GM23338 (cell line): ENCODE measurements at regions not wholly inside any gene's neighbourhood (a gene's known extent, or its start where the extent isn't known, plus 50 kb on each side); places are given as distances from the start of the nearest gene placed in this dataset.

Experiments used
- ATAC-seq: fragments of 200-7000 bp; cut with Tn5 transposase; 3 replicates; pipeline ENCODE4 v1.9.1; 2020
- DNase-seq: peaks from one replicate; pipeline ENCODE4 v3.0.0-alpha.2; 2015; ENCODE audit warnings: low spot score
- H2AFZ ChIP-seq: fragments of 200-600 bp; sonication (generic); 2 replicates; pipeline ENCODE4 v1.8.0; 2016; ENCODE audit warnings: antibody characterized with exemption, mild to moderate bottlenecking, moderate library complexity
- H3F3A ChIP-seq: fragments of 200-600 bp; sonication (generic); replicated peaks from 2 replicates; pipeline ENCODE4 v1.8.0; 2017; ENCODE audit warnings: antibody characterized with exemption, mixed run types, low read depth
- H3K27ac ChIP-seq: fragments of 200-600 bp; sonication (generic); 2 replicates; pipeline ENCODE4 v1.6.1; 2016; ENCODE audit warnings: low read depth
- H3K27me3 ChIP-seq: fragments of 200-600 bp; sonication (generic); 2 replicates; pipeline ENCODE4 v1.8.0; 2016; ENCODE audit warnings: mild to moderate bottlenecking, mixed run types, moderate library complexity; ENCODE audit not compliant: insufficient read depth
- H3K36me3 ChIP-seq: fragments of 200-600 bp; sonication (generic); 2 replicates; pipeline ENCODE4 v1.8.0; 2016; ENCODE audit warnings: mild to moderate bottlenecking; ENCODE audit not compliant: insufficient read depth
- H3K4me1 ChIP-seq: fragments of 200-600 bp; sonication (generic); 2 replicates; pipeline ENCODE4 v1.8.0; 2016; ENCODE audit warnings: mild to moderate bottlenecking, moderate library complexity; ENCODE audit not compliant: insufficient read depth
- H3K4me2 ChIP-seq: fragments of 200-600 bp; sonication (generic); 2 replicates; pipeline ENCODE4 v1.7.1; 2017; ENCODE audit warnings: mixed run types
- H3K4me3 ChIP-seq: fragments of 200-600 bp; sonication (generic); 2 replicates; pipeline ENCODE4 v1.6.1; 2016; ENCODE audit warnings: mixed run types
- H3K79me2 ChIP-seq: fragments of 200-600 bp; sonication (generic); replicated peaks from 2 replicates; pipeline ENCODE4 v1.8.0; 2017; ENCODE audit warnings: mild to moderate bottlenecking; ENCODE audit not compliant: insufficient read depth
- H3K9me2 ChIP-seq: fragments of 200-600 bp; sonication (generic); 2 replicates; pipeline ENCODE4 v1.8.0; 2017; ENCODE audit not compliant: insufficient read depth
- H4K20me1 ChIP-seq: fragments of 200-600 bp; sonication (generic); replicated peaks from 2 replicates; pipeline ENCODE4 v1.8.0; 2017; ENCODE audit warnings: mild to moderate bottlenecking; ENCODE audit not compliant: insufficient read depth
- H3K27ac Mint-ChIP-seq: 2 replicates; pipeline ENCODE4 v1.8.0; 2020; ENCODE audit warnings: inconsistent platforms, mild to moderate bottlenecking, moderate library complexity, mixed read lengths
- H3K27me3 Mint-ChIP-seq: 3 replicates; pipeline ENCODE4 v1.8.0; 2022; ENCODE audit warnings: low read depth, mild to moderate bottlenecking, moderate library complexity, mixed read lengths, inconsistent platforms; ENCODE audit not compliant: insufficient read depth, poor library complexity
- H3K36me3 Mint-ChIP-seq: 3 replicates; pipeline ENCODE4 v1.8.0; 2021; ENCODE audit warnings: low read depth, mild to moderate bottlenecking, inconsistent platforms, moderate library complexity, mixed read lengths
- H3K4me1 Mint-ChIP-seq: 3 replicates; pipeline ENCODE4 v1.8.0; 2020; ENCODE audit warnings: mild to moderate bottlenecking, inconsistent platforms, mixed read lengths
- H3K4me3 Mint-ChIP-seq: 3 replicates; pipeline ENCODE4 v1.8.0; 2021; ENCODE audit warnings: moderate library complexity, mild to moderate bottlenecking, inconsistent platforms, mixed read lengths
- H3K9me3 Mint-ChIP-seq: 3 replicates; pipeline ENCODE4 v1.8.0; 2020; ENCODE audit warnings: moderate library complexity, mild to moderate bottlenecking, inconsistent platforms, mixed read lengths
- CREB1 ChIP-seq: fragments of 250-450 bp; sonication (Bioruptor Pico); IDR thresholded peaks from 2 replicates; pipeline ENCODE4 v1.5.0; 2020; ENCODE audit warnings: low read depth, mild to moderate bottlenecking, moderate library complexity
- EZH2 ChIP-seq: fragments of 200-600 bp; sonication (generic); IDR thresholded peaks from one replicate; pipeline ENCODE4 v1.8.0; 2017; ENCODE audit warnings: antibody characterized with exemption, mild to moderate bottlenecking, low read depth; ENCODE audit not compliant: unreplicated experiment
- EZH2phosphoT487 ChIP-seq: fragments of 200-600 bp; sonication (generic); IDR thresholded peaks from one replicate; pipeline ENCODE4 v1.8.1; 2018; ENCODE audit warnings: antibody characterized with exemption; ENCODE audit not compliant: unreplicated experiment
- JUNB ChIP-seq: IDR thresholded peaks from one replicate; pipeline ENCODE4 v1.6.1; 2016; ENCODE audit warnings: antibody characterized with exemption; ENCODE audit not compliant: unreplicated experiment
- NANOG ChIP-seq: IDR thresholded peaks from 2 replicates; pipeline ENCODE4 v1.6.1; 2016; ENCODE audit warnings: antibody characterized with exemption, borderline replicate concordance
- POLR2AphosphoS5 ChIP-seq: IDR thresholded peaks from 2 replicates; pipeline ENCODE4 v1.6.1; 2016; ENCODE audit warnings: antibody characterized with exemption, low read depth
- ZNF114 ChIP-seq: fragments of 250-450 bp; sonication (Bioruptor Pico); IDR thresholded peaks from 2 replicates; pipeline ENCODE4 v1.5.0; 2020; ENCODE audit warnings: mild to moderate bottlenecking, moderate library complexity
- ZNF331 ChIP-seq: fragments of 250-450 bp; sonication (Bioruptor Pico); IDR thresholded peaks from 2 replicates; pipeline ENCODE4 v1.5.0; 2020; ENCODE audit warnings: low read depth, mild to moderate bottlenecking, moderate library complexity
- TF ChIP-seq, protein P1 (sequence below): fragments of 250-450 bp; sonication (Bioruptor Pico); IDR thresholded peaks from 2 replicates; pipeline ENCODE4 v1.5.0; 2020; ENCODE audit warnings: mild to moderate bottlenecking, moderate library complexity
- TF ChIP-seq, protein P2 (sequence below): IDR thresholded peaks from one replicate; pipeline ENCODE4 v1.6.1; 2018; ENCODE audit warnings: antibody characterized with exemption; ENCODE audit not compliant: unreplicated experiment
- TF ChIP-seq, protein P3 (sequence below), 2 experiments: fragments of 200-600 bp in 1 of 2; sonication (generic) in 1 of 2; conservative IDR thresholded peaks; 2 replicates each; pipeline versions ENCODE4 v1.5.1 to v1.6.1; 2016 to 2017; ENCODE audit warnings: antibody characterized with exemption in 2 of 2, low read depth in 2 of 2, mild to moderate bottlenecking in 2 of 2, moderate library complexity in 1 of 2

DNA sequence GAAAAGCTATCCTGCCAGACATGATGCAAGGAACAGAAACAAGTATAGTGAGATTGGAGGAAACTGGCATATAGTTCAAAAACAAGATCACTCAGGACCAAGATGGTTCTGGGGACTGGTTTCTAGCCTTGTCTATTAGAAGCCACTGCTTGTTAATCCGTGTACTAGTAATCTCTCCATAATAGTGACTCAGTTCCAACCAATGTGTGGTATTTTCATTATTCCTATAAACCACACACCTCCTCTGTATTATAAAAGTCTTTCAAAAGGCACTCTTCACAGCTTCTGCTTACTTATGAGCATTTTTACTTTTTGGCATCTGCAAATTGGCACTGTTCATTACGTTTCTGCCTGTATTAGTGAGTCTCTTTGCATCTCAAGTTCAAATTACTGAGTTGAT, 140.3 kb downstream of the SLC6A15 start:
- H3K4me2 ChIP-seq: no peak overlapping the region
- no peaks in the 10 kb centered on the region for H3K4me1 ChIP-seq
- no peak for ATAC-seq
- H3K27ac ChIP-seq: no peak overlapping the region
- H3K4me3 Mint-ChIP-seq: no peak overlapping the region
- H4K20me1 ChIP-seq: no peaks in the 10 kb centered on the region
- H3K4me1 Mint-ChIP-seq: peaks cover 2% of the 10 kb centered on the region; the same call in 2 of the 3 replicates
- H3K36me3 ChIP-seq: no peaks in the 10 kb centered on the region
- H3K27me3 ChIP-seq: no peaks in the 10 kb centered on the region
- no peak overlapping the region for H3K27ac Mint-ChIP-seq
- H2AFZ ChIP-seq: no peak overlapping the region
- no peak for DNase-seq
- TF ChIP-seq POLR2AphosphoS5 (no peak), EZH2phosphoT487 (no peak), NANOG (no peak), JUNB (no peak), ZNF331 (CRISPR knock-in tag) (no peak), CREB1 (CRISPR knock-in tag) (no peak)
- H3K36me3 Mint-ChIP-seq: no peaks in the 10 kb centered on the region
- H3K79me2 ChIP-seq: no peaks in the 10 kb centered on the region
- no peaks in the 10 kb centered on the region for H3K27me3 Mint-ChIP-seq
- H3K4me3 ChIP-seq: no peak overlapping the region
- no peaks in the 10 kb centered on the region for H3K9me2 ChIP-seq
- no peaks in the 10 kb centered on the region for H3F3A ChIP-seq
- no peaks in the 10 kb centered on the region for H3K9me3 Mint-ChIP-seq

DNA sequence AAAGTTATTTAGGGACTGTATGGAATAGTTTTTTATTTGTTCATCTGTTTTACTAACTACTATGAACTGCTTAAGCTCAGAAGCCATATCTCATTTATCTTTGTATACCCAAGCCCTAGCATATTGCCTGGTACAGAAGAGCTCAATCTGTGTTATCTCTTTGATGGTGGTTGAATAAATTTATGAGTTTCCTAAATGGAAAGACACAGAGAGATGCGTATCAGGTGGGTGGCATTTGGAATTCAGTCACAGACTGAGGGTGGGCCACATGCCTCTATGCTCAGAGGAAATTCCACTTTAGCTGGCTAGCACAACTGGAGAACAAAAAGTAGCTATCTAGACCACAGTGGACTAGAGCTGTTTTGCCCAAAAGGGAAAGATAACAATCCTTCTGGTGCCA, 145.5 kb downstream of the SLC6A15 start:
- Histone ChIP-seq H3K27me3 (no peaks in the 10 kb centered on the region), H2AFZ (no peak overlapping the region), H3K9me2 (no peaks in the 10 kb centered on the region), H3K27ac (no peak overlapping the region), H3F3A (no peaks in the 10 kb centered on the region), H3K4me2 (0 out of 2 replicates have a peak overlapping the region, but pooled peaks have one; percentile 7), H3K79me2 (no peaks in the 10 kb centered on the region), H3K4me1 (peaks cover 8% of the 10 kb centered on the region; the same call in 1 of the 2 replicates), H3K36me3 (no peaks in the 10 kb centered on the region), H3K4me3 (no peak overlapping the region), H4K20me1 (no peaks in the 10 kb centered on the region)
- H3K4me1 Mint-ChIP-seq: peaks cover 22% of the 10 kb centered on the region
- DNase-seq (no peak), ATAC-seq (no peak)
- no peaks in the 10 kb centered on the region for H3K9me3 Mint-ChIP-seq
- H3K4me3 Mint-ChIP-seq: no peak overlapping the region
- no peak overlapping the region; the same call in 1 of the 2 replicates for H3K27ac Mint-ChIP-seq
- H3K27me3 Mint-ChIP-seq: no peaks in the 10 kb centered on the region
- H3K36me3 Mint-ChIP-seq: no peaks in the 10 kb centered on the region
- TF ChIP-seq NANOG (no peak), POLR2AphosphoS5 (no peak), EZH2 (no peak), CREB1 (CRISPR knock-in tag) (no peak), ZNF114 (CRISPR knock-in tag) (no peak), ZNF331 (CRISPR knock-in tag) (no peak)
- TF ChIP-seq, protein P1, sequence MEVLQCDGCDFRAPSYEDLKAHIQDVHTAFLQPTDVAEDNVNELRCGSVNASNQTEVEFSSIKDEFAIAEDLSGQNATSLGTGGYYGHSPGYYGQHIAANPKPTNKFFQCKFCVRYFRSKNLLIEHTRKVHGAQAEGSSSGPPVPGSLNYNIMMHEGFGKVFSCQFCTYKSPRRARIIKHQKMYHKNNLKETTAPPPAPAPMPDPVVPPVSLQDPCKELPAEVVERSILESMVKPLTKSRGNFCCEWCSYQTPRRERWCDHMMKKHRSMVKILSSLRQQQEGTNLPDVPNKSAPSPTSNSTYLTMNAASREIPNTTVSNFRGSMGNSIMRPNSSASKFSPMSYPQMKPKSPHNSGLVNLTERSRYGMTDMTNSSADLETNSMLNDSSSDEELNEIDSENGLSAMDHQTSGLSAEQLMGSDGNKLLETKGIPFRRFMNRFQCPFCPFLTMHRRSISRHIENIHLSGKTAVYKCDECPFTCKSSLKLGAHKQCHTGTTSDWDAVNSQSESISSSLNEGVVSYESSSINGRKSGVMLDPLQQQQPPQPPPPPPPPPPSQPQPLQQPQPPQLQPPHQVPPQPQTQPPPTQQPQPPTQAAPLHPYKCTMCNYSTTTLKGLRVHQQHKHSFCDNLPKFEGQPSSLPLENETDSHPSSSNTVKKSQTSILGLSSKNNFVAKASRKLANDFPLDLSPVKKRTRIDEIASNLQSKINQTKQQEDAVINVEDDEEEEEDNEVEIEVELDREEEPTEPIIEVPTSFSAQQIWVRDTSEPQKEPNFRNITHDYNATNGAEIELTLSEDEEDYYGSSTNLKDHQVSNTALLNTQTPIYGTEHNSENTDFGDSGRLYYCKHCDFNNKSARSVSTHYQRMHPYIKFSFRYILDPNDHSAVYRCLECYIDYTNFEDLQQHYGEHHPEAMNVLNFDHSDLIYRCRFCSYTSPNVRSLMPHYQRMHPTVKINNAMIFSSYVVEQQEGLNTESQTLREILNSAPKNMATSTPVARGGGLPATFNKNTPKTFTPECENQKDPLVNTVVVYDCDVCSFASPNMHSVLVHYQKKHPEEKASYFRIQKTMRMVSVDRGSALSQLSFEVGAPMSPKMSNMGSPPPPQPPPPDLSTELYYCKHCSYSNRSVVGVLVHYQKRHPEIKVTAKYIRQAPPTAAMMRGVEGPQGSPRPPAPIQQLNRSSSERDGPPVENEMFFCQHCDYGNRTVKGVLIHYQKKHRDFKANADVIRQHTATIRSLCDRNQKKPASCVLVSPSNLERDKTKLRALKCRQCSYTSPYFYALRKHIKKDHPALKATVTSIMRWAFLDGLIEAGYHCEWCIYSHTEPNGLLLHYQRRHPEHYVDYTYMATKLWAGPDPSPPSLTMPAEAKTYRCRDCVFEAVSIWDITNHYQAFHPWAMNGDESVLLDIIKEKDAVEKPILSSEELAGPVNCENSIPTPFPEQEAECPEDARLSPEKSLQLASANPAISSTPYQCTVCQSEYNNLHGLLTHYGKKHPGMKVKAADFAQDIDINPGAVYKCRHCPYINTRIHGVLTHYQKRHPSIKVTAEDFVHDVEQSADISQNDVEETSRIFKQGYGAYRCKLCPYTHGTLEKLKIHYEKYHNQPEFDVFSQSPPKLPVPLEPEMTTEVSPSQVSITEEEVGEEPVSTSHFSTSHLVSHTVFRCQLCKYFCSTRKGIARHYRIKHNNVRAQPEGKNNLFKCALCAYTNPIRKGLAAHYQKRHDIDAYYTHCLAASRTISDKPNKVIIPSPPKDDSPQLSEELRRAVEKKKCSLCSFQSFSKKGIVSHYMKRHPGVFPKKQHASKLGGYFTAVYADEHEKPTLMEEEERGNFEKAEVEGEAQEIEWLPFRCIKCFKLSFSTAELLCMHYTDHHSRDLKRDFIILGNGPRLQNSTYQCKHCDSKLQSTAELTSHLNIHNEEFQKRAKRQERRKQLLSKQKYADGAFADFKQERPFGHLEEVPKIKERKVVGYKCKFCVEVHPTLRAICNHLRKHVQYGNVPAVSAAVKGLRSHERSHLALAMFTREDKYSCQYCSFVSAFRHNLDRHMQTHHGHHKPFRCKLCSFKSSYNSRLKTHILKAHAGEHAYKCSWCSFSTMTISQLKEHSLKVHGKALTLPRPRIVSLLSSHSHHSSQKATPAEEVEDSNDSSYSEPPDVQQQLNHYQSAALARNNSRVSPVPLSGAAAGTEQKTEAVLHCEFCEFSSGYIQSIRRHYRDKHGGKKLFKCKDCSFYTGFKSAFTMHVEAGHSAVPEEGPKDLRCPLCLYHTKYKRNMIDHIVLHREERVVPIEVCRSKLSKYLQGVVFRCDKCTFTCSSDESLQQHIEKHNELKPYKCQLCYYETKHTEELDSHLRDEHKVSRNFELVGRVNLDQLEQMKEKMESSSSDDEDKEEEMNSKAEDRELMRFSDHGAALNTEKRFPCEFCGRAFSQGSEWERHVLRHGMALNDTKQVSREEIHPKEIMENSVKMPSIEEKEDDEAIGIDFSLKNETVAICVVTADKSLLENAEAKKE: no peak
- TF ChIP-seq, protein P2, sequence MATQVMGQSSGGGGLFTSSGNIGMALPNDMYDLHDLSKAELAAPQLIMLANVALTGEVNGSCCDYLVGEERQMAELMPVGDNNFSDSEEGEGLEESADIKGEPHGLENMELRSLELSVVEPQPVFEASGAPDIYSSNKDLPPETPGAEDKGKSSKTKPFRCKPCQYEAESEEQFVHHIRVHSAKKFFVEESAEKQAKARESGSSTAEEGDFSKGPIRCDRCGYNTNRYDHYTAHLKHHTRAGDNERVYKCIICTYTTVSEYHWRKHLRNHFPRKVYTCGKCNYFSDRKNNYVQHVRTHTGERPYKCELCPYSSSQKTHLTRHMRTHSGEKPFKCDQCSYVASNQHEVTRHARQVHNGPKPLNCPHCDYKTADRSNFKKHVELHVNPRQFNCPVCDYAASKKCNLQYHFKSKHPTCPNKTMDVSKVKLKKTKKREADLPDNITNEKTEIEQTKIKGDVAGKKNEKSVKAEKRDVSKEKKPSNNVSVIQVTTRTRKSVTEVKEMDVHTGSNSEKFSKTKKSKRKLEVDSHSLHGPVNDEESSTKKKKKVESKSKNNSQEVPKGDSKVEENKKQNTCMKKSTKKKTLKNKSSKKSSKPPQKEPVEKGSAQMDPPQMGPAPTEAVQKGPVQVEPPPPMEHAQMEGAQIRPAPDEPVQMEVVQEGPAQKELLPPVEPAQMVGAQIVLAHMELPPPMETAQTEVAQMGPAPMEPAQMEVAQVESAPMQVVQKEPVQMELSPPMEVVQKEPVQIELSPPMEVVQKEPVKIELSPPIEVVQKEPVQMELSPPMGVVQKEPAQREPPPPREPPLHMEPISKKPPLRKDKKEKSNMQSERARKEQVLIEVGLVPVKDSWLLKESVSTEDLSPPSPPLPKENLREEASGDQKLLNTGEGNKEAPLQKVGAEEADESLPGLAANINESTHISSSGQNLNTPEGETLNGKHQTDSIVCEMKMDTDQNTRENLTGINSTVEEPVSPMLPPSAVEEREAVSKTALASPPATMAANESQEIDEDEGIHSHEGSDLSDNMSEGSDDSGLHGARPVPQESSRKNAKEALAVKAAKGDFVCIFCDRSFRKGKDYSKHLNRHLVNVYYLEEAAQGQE: no peak
- TF ChIP-seq, protein P3, sequence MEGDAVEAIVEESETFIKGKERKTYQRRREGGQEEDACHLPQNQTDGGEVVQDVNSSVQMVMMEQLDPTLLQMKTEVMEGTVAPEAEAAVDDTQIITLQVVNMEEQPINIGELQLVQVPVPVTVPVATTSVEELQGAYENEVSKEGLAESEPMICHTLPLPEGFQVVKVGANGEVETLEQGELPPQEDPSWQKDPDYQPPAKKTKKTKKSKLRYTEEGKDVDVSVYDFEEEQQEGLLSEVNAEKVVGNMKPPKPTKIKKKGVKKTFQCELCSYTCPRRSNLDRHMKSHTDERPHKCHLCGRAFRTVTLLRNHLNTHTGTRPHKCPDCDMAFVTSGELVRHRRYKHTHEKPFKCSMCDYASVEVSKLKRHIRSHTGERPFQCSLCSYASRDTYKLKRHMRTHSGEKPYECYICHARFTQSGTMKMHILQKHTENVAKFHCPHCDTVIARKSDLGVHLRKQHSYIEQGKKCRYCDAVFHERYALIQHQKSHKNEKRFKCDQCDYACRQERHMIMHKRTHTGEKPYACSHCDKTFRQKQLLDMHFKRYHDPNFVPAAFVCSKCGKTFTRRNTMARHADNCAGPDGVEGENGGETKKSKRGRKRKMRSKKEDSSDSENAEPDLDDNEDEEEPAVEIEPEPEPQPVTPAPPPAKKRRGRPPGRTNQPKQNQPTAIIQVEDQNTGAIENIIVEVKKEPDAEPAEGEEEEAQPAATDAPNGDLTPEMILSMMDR (conservative IDR thresholded peaks at IDR 0.05; ENCODE audit: low read depth in 2 of 2): no peak
